ENCODE measurements at regions not wholly inside any gene's neighbourhood (a gene's known extent, or its start where the extent isn't known, plus 50 kb on each side); places are given as distances from the start of the nearest gene placed in this dataset.
"Not testable (repeated sequence)": the region's sequence is repeated elsewhere in the genome, so short reads cannot be mapped to it uniquely, and the experiment has no call there.

GRCh38 chr18:60123031-60123430, 223.2 kb downstream of the PMAIP1 start:
- no peak for DNase-seq

- no peak for DNase-seq
Observed at GRCh38 chr18:60122339-60122738, 222.5 kb downstream of the PMAIP1 start.

GRCh38 chr18:60120231-60120750, 220.5 kb downstream of the PMAIP1 start:
- no peak for DNase-seq

DNA sequence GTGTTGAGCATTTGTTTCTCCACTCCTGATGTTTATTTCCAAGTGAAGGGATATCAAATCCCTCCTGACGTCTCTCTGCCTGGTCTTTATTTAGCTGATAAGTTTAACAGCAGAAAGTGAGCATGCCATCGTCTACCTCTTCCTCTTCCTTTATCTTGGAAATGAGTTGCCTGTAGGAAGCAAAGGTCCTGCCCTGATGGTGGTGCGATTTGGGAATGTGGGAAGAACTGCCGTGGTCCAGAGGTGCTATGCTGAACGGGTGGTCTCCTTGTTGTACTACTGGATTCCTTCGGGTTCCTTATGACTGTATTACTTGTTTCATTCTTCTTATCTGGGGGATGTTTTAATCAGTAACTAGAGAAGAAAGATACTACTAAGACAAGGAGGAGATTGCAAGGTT, 217.5 kb downstream of the PMAIP1 start:
- no peak for DNase-seq

- no peak for DNase-seq
Observed at GRCh38 chr18:60113396-60113795, 213.6 kb downstream of the PMAIP1 start.

DNA sequence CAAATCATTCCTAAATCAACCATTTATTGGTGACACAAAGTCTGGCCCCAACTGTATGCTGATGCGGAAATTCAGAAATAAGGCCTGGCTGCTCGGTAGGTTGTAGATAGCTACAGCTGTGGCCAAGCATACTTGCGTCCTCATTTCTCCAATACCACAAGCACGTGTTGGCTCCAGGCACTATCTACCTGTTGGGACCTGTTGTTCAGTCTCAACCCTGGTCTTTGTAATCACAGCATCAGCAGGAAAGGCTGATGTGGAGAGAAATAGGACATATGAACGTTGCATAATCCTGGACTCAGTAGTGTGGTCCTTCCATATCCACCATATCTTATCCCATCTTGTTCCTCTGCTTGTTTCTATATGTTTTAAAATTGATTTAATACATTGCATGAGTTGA, 212.6 kb downstream of the PMAIP1 start:
- no peak for DNase-seq

- no peak for DNase-seq
Observed at GRCh38 chr18:60111525-60111924, 211.7 kb downstream of the PMAIP1 start.

GRCh38 chr18:60110836-60111235, 211.0 kb downstream of the PMAIP1 start:
- DNase-seq = no peak

DNA sequence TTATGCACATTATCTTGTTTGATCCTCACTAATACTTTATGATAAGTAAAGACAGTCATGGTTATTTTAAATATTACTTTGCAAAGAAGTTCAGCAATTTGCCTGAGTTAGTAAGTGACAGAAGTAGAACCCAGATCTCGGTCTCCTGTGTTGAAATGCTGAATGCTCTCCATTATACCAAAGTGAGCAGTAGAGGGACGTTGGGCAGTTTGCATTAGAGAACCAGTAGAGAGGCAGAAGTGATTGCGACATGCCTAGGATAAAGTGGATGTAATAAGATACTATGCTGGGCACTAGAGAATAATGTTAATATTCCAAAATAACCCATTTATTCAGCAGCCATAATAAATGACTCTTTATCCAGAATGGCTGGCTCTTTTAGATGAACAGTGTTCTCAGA, 201.0 kb downstream of the PMAIP1 start:
- DNase-seq = no peak

DNA sequence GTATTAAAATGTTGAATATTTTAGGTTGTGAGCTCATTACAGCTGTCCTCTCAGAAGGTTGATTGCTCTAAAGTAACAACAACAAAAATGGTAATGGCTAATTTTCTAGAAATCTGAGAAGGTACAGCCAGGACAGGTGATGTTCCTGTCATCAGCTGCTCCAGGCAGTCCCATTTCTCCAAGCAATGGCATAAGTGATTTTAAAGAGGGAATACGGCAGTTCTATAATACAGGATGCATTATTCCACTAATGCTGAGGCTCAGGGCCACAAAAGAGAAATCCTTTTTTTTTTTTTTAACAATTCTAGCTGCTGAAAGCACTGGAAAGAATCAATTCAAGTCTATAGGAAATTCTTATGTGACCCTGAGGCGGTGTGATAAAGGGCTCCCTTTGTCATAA, 199.9 kb downstream of the PMAIP1 start:
- no peak for DNase-seq

- DNase-seq = no peak
Observed at GRCh38 chr18:60096428-60096827, 196.6 kb downstream of the PMAIP1 start.

DNA sequence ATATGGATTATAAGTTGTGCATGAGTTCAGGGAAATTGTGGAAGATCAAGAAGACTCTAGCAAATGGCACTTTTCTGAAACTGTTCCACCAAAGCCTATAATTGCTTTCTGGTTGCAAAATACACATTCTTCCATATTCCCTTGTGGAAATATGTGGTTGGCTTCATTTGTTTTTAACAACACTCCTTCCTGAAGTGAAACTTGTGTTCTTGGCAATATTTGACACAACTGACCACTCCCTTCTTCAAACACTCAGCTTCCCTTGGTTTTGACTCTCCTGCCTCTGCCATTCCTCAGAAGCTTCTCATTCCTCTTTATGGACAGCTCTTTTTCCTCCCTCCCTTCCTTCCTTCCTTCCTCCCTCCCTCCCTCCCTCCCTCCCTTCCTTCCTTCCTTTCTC, 192.3 kb downstream of the PMAIP1 start:
- no peak for DNase-seq

- no peak for DNase-seq
Observed at GRCh38 chr18:60090170-60090569, 190.4 kb downstream of the PMAIP1 start.

GRCh38 chr18:60082790-60083189, 183.0 kb downstream of the PMAIP1 start:
- no peak for DNase-seq

DNA sequence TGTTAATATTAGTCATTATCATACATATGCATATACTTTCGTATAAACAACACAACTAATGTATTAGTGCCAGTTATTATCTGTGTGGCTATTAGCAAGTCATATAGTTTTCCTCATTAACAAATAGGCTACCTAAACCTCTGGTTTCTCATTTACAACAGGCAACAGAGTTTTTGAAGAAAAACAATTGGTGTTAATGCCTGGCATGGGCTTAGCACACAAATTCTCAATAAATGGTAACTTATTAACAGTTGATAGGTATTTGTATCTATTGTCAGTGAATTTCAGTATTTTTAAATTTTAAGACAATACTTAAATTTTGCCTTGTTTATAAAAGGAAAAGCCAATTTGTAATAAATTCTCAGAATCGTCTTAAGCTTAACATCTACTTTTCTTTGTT, 182.5 kb downstream of the PMAIP1 start:
- DNase-seq = no peak

DNA sequence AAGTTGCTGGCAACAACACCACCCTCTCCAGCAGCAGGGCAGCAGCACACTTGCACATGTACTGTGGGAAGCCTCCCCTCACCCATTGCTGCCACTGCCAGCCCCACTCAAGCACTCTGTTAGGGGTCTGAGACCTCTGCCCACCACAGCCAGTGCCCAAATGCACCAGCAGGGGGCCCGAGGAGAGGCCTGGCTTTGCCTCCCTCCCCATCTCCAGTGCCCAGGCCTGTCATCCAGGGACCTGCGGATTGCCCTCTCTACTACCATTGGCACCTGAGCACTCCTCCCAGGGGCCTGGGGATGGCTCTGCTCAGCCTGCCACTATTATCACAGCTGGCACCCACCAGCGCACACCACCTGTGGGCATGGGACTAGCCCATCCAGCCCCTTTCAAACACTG, 175.7 kb downstream of the PMAIP1 start:
- DNase-seq = no peak

GRCh38 chr18:60070631-60071030, 170.8 kb downstream of the PMAIP1 start:
- DNase-seq = no peak

GRCh38 chr18:60069145-60069544, 169.3 kb downstream of the PMAIP1 start:
- no peak for DNase-seq

DNA sequence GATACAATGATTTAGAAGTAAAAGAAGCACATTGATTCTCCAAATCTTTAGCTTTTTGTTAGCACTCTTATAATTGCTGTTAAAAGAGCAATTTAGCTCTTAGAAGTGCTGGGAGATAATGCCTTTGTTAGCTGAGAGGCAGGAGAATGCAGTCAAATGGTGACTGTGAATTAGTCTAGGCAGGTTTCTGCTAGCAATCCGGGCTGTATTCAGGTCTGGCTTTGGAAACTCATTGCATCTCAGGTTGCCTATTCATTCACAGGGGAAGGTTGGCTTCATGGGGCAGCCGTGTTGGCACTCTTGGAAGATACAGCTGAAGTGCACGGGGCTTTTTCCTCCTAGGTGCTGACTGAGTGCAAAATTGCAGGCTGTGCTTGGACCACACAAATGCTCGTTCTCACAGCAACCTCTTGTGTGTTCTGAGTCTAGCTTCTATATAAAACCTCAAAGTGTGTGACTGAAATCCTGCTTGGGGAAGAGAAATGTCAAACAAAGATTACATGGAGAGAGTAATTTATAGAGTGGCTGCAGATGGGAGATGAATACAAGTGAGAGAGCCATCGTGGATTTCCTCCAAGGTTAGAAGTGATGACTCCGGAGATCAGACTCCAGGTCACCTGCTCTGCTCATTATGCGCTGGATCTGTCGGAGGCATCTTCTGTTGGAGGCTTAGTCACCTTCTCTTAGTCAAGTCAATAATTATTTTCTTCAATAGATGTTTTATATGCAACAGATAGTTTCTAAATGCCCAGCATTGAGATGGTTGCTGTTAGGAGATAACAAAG, 167.8 kb downstream of the PMAIP1 start:
- no peak for DNase-seq

- DNase-seq = no peak
Observed at GRCh38 chr18:60066219-60066975, 166.6 kb downstream of the PMAIP1 start.

DNA sequence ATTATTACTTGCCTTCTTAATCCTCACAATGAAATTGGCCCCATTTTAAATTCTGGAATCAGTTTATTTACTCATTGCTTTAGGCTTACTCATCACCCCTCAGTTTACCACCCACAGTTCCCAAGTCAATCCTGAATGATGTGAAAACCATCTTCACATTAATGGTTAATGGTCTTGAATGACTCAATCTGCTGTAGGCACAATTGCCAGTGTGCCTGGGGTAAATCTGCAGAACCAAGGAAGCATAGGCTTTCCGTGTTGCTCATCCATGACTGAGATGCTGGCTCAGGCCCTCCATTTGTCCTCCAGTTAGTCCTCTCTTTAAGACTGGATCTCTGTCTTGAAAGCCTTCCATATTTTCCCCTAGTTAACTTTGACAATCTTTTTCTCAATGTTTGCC, 164.5 kb downstream of the PMAIP1 start:
- DNase-seq = no peak

GRCh38 chr18:60062831-60063230, 163.0 kb downstream of the PMAIP1 start:
- not testable (repeated sequence) for DNase-seq

GRCh38 chr18:60062396-60062795, 162.6 kb downstream of the PMAIP1 start:
- no peak for DNase-seq

- DNase-seq = no peak
Observed at GRCh38 chr18:60060578-60060977, 160.8 kb downstream of the PMAIP1 start.

All from stimulated activated CD4-positive, alpha-beta T cell treated with anti-CD3 and anti-CD28 coated beads, Interleukin-1b, Interleukin-23, amount 100 ng/mL, for 48 hours (primary cell).